IPS DF 6.9 (cell line): ENCODE measurements at regions not wholly inside any gene's neighbourhood (a gene's known extent, or its start where the extent isn't known, plus 50 kb on each side); places are given as distances from the start of the nearest gene placed in this dataset.

ENCODE experiments used
- DNase-seq: peaks from one replicate; pipeline ENCODE4 v3.0.0-alpha.2; 2013; ENCODE audit warnings: low read depth, low spot score
- H3K27ac ChIP-seq: one replicate; pipeline ENCODE4 v1.5.1; 2013; ENCODE audit warnings: low read length, control low read depth
- H3K27me3 ChIP-seq: 2 replicates; pipeline ENCODE4 v1.6.1; 2013; ENCODE audit warnings: mild to moderate bottlenecking, low read length; ENCODE audit not compliant: control insufficient read depth, insufficient read depth
- H3K36me3 ChIP-seq: 2 replicates; pipeline ENCODE4 v1.6.1; 2013; ENCODE audit warnings: low read length; ENCODE audit not compliant: control insufficient read depth, insufficient read depth
- H3K4me1 ChIP-seq: 2 replicates; pipeline ENCODE4 v1.6.1; 2013; ENCODE audit warnings: low read length; ENCODE audit not compliant: control insufficient read depth, insufficient read depth
- H3K4me3 ChIP-seq: 2 replicates; pipeline ENCODE4 v1.5.1; 2013; ENCODE audit warnings: mild to moderate bottlenecking, low read length
- H3K9me3 ChIP-seq: 2 replicates; pipeline ENCODE4 v1.6.1; 2013; ENCODE audit warnings: low read length, inconsistent platforms; ENCODE audit not compliant: control insufficient read depth, insufficient read depth
- WGBS: extraction: QIAGEN DNeasy Blood & Tissue Kit; methylation state at CpG from one replicate; pipeline ENCODE4 v1.1.7; 2013; ENCODE audit warnings: mixed read lengths, missing lambda C conversion rate; ENCODE audit not compliant: insufficient read length, insufficient coverage; 5-methylcytosine and 5-hydroxymethylcytosine counted together

- no CpG with 5 or more reads among the region's 15 CpGs for WGBS
These were observed 239.7 kb upstream of the MYO3A start for GRCh38 chr10:25694206-25694933.

DNA sequence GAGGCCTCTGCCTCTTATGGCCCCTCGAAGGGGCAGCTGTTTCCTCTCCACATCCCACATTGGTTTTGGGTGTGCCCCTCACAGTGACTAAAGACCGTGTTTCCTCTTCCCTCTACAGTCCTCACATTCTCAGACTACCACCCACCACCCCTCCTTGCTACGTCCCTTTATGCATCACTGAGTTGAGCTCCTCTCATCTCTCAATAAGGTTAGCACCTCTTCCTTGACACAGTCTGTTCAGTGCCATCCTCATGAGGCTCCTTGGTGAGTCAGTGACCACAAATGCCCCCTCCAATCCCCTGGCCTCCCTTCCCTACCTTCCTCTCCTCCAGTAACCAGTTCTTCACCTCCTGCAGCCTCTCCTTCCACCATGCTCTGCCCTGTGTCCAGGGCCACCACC lies 239.1 kb upstream of the MYO3A start:
- WGBS: no CpG with 5 or more reads among the region's 3 CpGs
- H3K9me3 ChIP-seq: no peaks in the 10 kb centered on the region
- no peak overlapping the region for H3K4me3 ChIP-seq

More at GRCh38 chr10:25694206-25694933, 239.7 kb upstream of the MYO3A start:
- Histone ChIP-seq H3K9me3 (no peaks in the 10 kb centered on the region), H3K27me3 (no peaks in the 10 kb centered on the region), H3K4me3 (no peak overlapping the region), H3K4me1 (no peaks in the 10 kb centered on the region), H3K27ac (no peak overlapping the region), H3K36me3 (no peaks in the 10 kb centered on the region)
- DNase-seq: no peak

DNA sequence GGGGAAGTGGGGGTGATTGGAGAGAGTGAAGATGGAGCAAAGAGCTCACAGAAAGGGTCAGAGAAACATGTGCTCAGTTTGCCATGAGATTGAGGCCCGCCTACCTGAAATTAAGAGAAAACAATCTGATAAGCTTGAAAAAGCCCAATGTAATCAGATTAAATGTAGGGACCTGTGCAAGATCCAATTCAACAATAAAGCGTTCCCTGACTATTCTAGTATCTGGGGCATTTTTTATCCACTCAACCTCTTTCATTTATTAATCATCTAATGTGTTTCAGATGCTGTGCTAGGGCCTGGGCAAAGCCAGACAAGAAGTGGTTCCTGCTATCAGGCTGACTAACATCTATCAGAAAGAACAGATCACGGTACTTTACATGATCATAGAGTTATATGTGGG lies 238.4 kb upstream of the MYO3A start:
- H3K4me3 ChIP-seq: no peak overlapping the region
- no peaks in the 10 kb centered on the region for H3K9me3 ChIP-seq
- H3K36me3 ChIP-seq: no peaks in the 10 kb centered on the region
- no peaks in the 10 kb centered on the region for H3K4me1 ChIP-seq
- no peak overlapping the region for H3K27ac ChIP-seq
- H3K27me3 ChIP-seq: no peaks in the 10 kb centered on the region
- WGBS: no CpG with 5 or more reads among the region's 3 CpGs
- no peak for DNase-seq

More for the DNA sequence above, 239.1 kb upstream of the MYO3A start:
- no peaks in the 10 kb centered on the region for H3K4me1 ChIP-seq
- H3K36me3 ChIP-seq: no peaks in the 10 kb centered on the region
- no peak overlapping the region for H3K27ac ChIP-seq
- H3K27me3 ChIP-seq: no peaks in the 10 kb centered on the region
- DNase-seq: no peak

DNA sequence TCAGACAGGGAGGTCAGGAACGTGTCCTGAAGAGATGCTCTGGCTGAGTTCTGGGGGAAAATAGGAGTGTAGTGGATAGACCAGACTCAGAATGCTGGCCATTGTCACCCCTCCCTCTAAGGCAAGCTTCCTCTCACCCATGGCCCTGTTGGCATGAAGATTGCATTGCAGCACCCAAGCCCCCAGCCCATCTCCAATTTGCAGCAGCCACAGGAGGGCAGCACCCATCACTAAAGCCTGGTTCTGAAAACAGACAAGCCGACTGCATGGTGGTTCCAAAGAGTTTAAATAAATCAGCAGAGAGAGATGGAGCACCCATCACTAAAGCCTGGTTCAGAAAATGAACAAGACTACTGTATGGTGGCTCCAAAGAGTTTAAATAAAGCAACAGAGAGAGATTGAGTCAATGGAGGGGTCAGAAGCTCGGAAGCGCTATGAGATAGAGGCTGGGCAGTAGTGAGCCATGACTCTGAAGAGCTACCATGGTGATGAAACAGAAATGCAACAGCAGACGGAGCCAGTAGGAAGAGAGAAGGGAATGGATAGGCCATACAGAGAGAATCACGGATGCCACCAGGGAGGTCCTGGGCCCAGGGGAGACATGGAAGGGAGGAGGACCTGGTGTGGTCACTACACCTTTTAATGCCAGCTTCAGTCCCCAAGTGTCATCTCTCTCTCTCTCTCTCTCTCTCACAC lies 237.9 kb upstream of the MYO3A start:
- no CpG with 5 or more reads among the region's 6 CpGs for WGBS
- Histone ChIP-seq H3K9me3 (no peaks in the 10 kb centered on the region), H3K27ac (no peak overlapping the region), H3K36me3 (no peaks in the 10 kb centered on the region), H3K4me1 (no peaks in the 10 kb centered on the region), H3K27me3 (no peaks in the 10 kb centered on the region), H3K4me3 (no peak overlapping the region)
- no peak for DNase-seq

- Histone ChIP-seq H3K9me3 (no peaks in the 10 kb centered on the region), H3K4me3 (no peak overlapping the region), H3K36me3 (no peaks in the 10 kb centered on the region), H3K4me1 (no peaks in the 10 kb centered on the region), H3K27me3 (no peaks in the 10 kb centered on the region), H3K27ac (no peak overlapping the region)
- DNase-seq: no peak
- no CpG with 5 or more reads among the region's 5 CpGs for WGBS
These were observed 236.6 kb upstream of the MYO3A start for GRCh38 chr10:25697412-25697811.

GRCh38 chr10:25698638-25699037 lies 235.4 kb upstream of the MYO3A start:
- H3K27ac ChIP-seq: no peak overlapping the region
- H3K27me3 ChIP-seq: no peaks in the 10 kb centered on the region
- no peaks in the 10 kb centered on the region for H3K36me3 ChIP-seq
- H3K4me3 ChIP-seq: no peak overlapping the region
- H3K9me3 ChIP-seq: no peaks in the 10 kb centered on the region
- no CpG with 5 or more reads among the region's 3 CpGs for WGBS
- H3K4me1 ChIP-seq: no peaks in the 10 kb centered on the region
- DNase-seq: no peak

DNA sequence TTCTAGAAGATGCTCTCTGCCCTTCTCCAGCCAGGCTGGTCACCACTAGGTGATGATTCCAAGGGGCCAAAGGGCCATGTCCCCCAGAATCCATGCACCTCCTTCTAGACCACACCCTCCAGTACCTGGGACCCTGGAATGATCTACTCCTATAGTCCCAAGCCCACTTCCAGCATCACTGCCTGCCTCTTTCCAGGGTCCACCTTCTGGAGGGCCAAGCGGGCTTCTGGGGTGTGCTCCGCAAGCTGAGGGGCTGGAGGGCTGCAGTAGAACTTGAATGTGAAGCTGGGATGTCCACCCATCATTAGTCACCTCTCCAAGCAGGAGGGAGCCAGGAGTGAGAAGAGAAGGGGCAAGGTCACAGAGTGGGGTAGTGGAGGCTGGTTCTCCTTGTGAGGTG lies 234.4 kb upstream of the MYO3A start:
- DNase-seq: no peak
- no peak overlapping the region for H3K4me3 ChIP-seq
- no peaks in the 10 kb centered on the region for H3K4me1 ChIP-seq
- H3K27me3 ChIP-seq: no peaks in the 10 kb centered on the region
- no peaks in the 10 kb centered on the region for H3K9me3 ChIP-seq
- H3K27ac ChIP-seq: no peak overlapping the region
- WGBS: no CpG with 5 or more reads among the region's 2 CpGs
- H3K36me3 ChIP-seq: no peaks in the 10 kb centered on the region

DNA sequence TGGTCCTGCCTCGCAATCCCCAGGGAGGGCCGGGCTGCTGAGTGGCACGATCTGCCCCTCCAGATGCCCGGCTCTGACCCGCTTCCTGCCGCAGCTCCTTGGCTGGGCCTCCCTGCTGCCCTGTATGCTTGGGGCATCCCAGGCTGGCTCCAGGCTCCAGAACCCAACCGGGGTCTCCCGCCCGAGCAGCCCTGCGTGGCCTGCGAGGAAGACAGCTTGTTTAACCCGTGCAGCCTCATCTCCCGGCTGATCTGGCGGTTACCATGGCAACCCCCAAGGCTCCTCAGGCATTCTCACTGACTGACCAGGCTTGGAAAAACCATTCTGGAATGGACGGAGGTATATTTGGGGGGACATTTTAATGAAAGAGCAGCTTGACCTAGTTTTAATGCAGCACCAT lies 232.4 kb upstream of the MYO3A start:
- no peaks in the 10 kb centered on the region for H3K36me3 ChIP-seq
- no peaks in the 10 kb centered on the region for H3K27me3 ChIP-seq
- H3K4me1 ChIP-seq: no peaks in the 10 kb centered on the region
- WGBS: no CpG with 5 or more reads among the region's 15 CpGs
- no peak overlapping the region for H3K27ac ChIP-seq
- H3K9me3 ChIP-seq: no peaks in the 10 kb centered on the region
- DNase-seq: no peak
- no peak overlapping the region for H3K4me3 ChIP-seq

- H3K4me3 ChIP-seq: no peak overlapping the region
- no peaks in the 10 kb centered on the region for H3K27me3 ChIP-seq
- H3K4me1 ChIP-seq: no peaks in the 10 kb centered on the region
- no CpG with 5 or more reads among the region's 6 CpGs for WGBS
- no peak overlapping the region for H3K27ac ChIP-seq
- no peak for DNase-seq
- H3K9me3 ChIP-seq: no peaks in the 10 kb centered on the region
- H3K36me3 ChIP-seq: no peaks in the 10 kb centered on the region
These were observed 229.4 kb upstream of the MYO3A start for GRCh38 chr10:25704622-25705021.

GRCh38 chr10:25707572-25707971 lies 226.5 kb upstream of the MYO3A start:
- no peak for DNase-seq
- Histone ChIP-seq H3K9me3 (no peaks in the 10 kb centered on the region), H3K27ac (no peak overlapping the region), H3K36me3 (no peaks in the 10 kb centered on the region), H3K27me3 (no peaks in the 10 kb centered on the region), H3K4me1 (no peaks in the 10 kb centered on the region), H3K4me3 (no peak overlapping the region)
- WGBS: no CpG with 5 or more reads among the region's 4 CpGs
